ENCODE measurements at regions not wholly inside any gene's neighbourhood (a gene's known extent, or its start where the extent isn't known, plus 50 kb on each side); places are given as distances from the start of the nearest gene placed in this dataset.

DNA sequence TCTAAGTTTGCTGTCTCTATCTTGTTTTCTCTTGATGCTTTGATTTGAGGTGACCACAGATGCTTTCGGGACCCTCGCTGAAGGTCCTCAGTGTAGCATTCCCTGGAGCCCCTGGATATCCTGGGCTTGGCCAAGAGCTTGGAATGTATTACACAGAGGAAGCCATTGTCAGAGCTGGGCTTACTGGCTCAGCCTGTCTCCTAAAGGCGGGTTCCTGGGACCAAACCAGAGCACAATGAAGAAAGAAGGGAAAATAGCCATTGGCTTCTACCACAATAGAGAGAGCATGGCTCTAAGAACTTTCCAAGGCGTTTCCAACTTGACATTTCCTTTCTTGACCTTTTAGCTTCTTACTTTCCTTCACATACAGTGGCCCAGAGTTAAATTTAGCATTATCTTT, 229.3 kb downstream of the HS3ST3A1 start:
- no peak for TF ChIP-seq POLR2AphosphoS5 (IDR thresholded peaks at IDR 0.05; ENCODE audit: low read depth, low read length)
- TF ChIP-seq TAF1 (IDR thresholded peaks at IDR 0.05; ENCODE audit: borderline replicate concordance, insufficient read depth, low read length) = no peak
- TF ChIP-seq, protein P1, sequence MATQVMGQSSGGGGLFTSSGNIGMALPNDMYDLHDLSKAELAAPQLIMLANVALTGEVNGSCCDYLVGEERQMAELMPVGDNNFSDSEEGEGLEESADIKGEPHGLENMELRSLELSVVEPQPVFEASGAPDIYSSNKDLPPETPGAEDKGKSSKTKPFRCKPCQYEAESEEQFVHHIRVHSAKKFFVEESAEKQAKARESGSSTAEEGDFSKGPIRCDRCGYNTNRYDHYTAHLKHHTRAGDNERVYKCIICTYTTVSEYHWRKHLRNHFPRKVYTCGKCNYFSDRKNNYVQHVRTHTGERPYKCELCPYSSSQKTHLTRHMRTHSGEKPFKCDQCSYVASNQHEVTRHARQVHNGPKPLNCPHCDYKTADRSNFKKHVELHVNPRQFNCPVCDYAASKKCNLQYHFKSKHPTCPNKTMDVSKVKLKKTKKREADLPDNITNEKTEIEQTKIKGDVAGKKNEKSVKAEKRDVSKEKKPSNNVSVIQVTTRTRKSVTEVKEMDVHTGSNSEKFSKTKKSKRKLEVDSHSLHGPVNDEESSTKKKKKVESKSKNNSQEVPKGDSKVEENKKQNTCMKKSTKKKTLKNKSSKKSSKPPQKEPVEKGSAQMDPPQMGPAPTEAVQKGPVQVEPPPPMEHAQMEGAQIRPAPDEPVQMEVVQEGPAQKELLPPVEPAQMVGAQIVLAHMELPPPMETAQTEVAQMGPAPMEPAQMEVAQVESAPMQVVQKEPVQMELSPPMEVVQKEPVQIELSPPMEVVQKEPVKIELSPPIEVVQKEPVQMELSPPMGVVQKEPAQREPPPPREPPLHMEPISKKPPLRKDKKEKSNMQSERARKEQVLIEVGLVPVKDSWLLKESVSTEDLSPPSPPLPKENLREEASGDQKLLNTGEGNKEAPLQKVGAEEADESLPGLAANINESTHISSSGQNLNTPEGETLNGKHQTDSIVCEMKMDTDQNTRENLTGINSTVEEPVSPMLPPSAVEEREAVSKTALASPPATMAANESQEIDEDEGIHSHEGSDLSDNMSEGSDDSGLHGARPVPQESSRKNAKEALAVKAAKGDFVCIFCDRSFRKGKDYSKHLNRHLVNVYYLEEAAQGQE (IDR thresholded peaks at IDR 0.05; ENCODE audit: insufficient read depth in 1 of 2, low read depth in 2 of 2, low read length in 2 of 2) = no peak
- no peak for TF ChIP-seq FOXP2 (optimal IDR thresholded peaks at IDR 0.05; ENCODE audit: borderline replicate concordance, extremely low read depth, extremely low read length, insufficient read depth)
- TF ChIP-seq SIN3A (IDR thresholded peaks at IDR 0.05; ENCODE audit: borderline replicate concordance, insufficient read depth, low read length) = no peak

DNA sequence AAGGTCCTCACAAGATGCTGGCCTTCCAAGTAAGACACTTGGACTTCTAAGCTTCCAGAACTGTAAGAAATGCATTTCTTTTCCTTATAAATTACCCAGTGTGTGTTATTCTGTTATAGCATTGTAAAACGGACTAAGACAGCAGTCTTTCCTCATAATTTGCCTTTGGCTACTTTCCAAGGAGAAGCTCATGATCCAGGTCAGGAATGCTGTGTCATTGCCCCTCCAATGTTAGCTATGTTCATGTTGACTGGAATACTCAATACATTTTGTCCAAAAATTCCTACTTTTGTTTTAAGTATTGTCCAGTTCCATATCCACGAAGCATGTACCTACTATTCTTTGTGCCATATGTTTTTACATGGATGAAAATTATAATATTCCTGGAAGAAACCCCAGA, 234.6 kb downstream of the HS3ST3A1 start:
- no peak for TF ChIP-seq FOXP2 (optimal IDR thresholded peaks at IDR 0.05; ENCODE audit: borderline replicate concordance, extremely low read depth, extremely low read length, insufficient read depth)
- TF ChIP-seq POLR2AphosphoS5 (IDR thresholded peaks at IDR 0.05; ENCODE audit: low read depth, low read length) = no peak
- no peak for TF ChIP-seq TAF1 (IDR thresholded peaks at IDR 0.05; ENCODE audit: borderline replicate concordance, insufficient read depth, low read length)
- TF ChIP-seq, protein P1 (IDR thresholded peaks at IDR 0.05; ENCODE audit: insufficient read depth in 1 of 2, low read depth in 2 of 2, low read length in 2 of 2) = no peak
- TF ChIP-seq SIN3A (IDR thresholded peaks at IDR 0.05; ENCODE audit: borderline replicate concordance, insufficient read depth, low read length) = no peak

DNA sequence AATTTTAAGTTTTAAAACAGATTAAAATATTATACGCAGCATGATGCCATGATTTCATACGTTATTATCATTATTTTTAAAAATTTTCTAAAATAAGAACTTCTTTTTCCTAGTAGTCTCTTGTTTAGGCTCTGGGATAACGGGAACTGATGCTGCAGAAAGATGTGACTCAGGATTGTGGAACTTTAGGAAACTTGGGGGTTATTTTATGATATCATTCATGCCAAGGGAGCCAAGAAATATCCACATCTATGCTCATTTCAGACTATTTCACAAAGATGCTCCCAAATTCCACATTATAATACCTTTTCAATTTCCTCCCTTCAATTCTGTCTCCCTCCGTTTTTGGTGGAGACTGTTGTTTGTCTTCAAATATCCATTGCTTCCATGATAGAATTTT, 236.4 kb downstream of the HS3ST3A1 start:
- TF ChIP-seq, protein P1 (IDR thresholded peaks at IDR 0.05; ENCODE audit: insufficient read depth in 1 of 2, low read depth in 2 of 2, low read length in 2 of 2) = no peak
- TF ChIP-seq SIN3A (IDR thresholded peaks at IDR 0.05; ENCODE audit: borderline replicate concordance, insufficient read depth, low read length) = no peak
- no peak for TF ChIP-seq POLR2AphosphoS5 (IDR thresholded peaks at IDR 0.05; ENCODE audit: low read depth, low read length)
- TF ChIP-seq FOXP2 (optimal IDR thresholded peaks at IDR 0.05; ENCODE audit: borderline replicate concordance, extremely low read depth, extremely low read length, insufficient read depth) = no peak
- TF ChIP-seq TAF1 (IDR thresholded peaks at IDR 0.05; ENCODE audit: borderline replicate concordance, insufficient read depth, low read length) = no peak

DNA sequence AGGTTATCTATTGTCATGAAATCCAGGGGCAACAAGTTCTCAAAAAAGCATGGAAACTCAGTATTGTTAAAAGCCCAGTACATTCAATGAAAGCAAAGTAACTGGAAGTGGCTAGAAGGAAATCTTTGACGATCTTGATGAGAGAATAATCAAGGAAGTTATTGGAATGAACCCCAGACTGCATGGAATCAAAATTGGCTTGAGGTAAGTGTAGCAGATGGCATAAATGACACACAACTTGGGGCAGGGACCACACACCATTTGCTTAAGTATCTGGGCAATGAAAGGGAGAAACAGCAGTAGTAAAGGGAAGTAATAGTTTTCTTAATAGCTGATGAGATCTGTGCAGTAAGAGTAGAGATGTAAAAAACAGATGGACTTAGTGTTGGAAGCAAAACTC, 238.0 kb downstream of the HS3ST3A1 start:
- TF ChIP-seq TAF1 (IDR thresholded peaks at IDR 0.05; ENCODE audit: borderline replicate concordance, insufficient read depth, low read length) = no peak
- TF ChIP-seq FOXP2 (optimal IDR thresholded peaks at IDR 0.05; ENCODE audit: borderline replicate concordance, extremely low read depth, extremely low read length, insufficient read depth) = no peak
- TF ChIP-seq POLR2AphosphoS5 (IDR thresholded peaks at IDR 0.05; ENCODE audit: low read depth, low read length) = no peak
- TF ChIP-seq, protein P1 (IDR thresholded peaks at IDR 0.05; ENCODE audit: insufficient read depth in 1 of 2, low read depth in 2 of 2, low read length in 2 of 2) = no peak
- no peak for TF ChIP-seq SIN3A (IDR thresholded peaks at IDR 0.05; ENCODE audit: borderline replicate concordance, insufficient read depth, low read length)
